IMR-90 (cell line): ENCODE measurements at regions not wholly inside any gene's neighbourhood (a gene's known extent, or its start where the extent isn't known, plus 50 kb on each side); places are given as distances from the start of the nearest gene placed in this dataset.

Experiments
- ATAC-seq: fragments of 200-7000 bp; cut with Tn5 transposase; 2 replicates; pipeline ENCODE4 v1.9.1; 2020; ENCODE audit warnings: low read depth, mild to moderate bottlenecking, moderate library complexity
- BruUV-seq: library from RNA; stranded (reverse); fragments of 400-500 nt; replicated peaks from 2 replicates; lab custom pipeline; 2021; lab: Mats Ljungman, UMichigan
- CTCF ChIA-PET: fragments of 300-600 bp; formaldehyde crosslinking; extraction: SDS; loops from one replicate; lab custom pipeline; 2021; ENCODE audit warnings: antibody characterized with exemption; lab: Yijun Ruan, JAX
- POLR2A ChIA-PET: fragments of 300-600 bp; sonication (Branson Sonifier 250); formaldehyde crosslinking; loops from one replicate; lab custom pipeline; 2022; ENCODE audit warnings: antibody characterized with exemption; ENCODE audit not compliant: unreplicated experiment; lab: Charles Lee
- DNase-seq: peaks from one replicate; pipeline ENCODE4 v3.0.0; 2013
- H2AFZ ChIP-seq: replicated peaks from 2 replicates; pipeline ENCODE3; 2013; ENCODE audit warnings: low read length, mild to moderate bottlenecking; ENCODE audit not compliant: poor library complexity
- H2AK5ac ChIP-seq: 2 replicates; pipeline ENCODE4 v1.6.1; 2013; ENCODE audit warnings: low read depth, low read length, inconsistent platforms
- H2AK9ac ChIP-seq: replicated peaks from 2 replicates; pipeline ENCODE3; 2013; ENCODE audit warnings: mild to moderate bottlenecking, low read depth, low read length, moderate library complexity; ENCODE audit not compliant: poor library complexity
- H2BK120ac ChIP-seq: 2 replicates; pipeline ENCODE4 v1.6.1; 2013; ENCODE audit warnings: low read depth, low read length, inconsistent platforms
- H2BK15ac ChIP-seq: 3 replicates; pipeline ENCODE4 v1.6.1; 2013; ENCODE audit warnings: low read depth, low read length, inconsistent platforms
- H2BK20ac ChIP-seq: 2 replicates; pipeline ENCODE4 v1.6.1; 2013; ENCODE audit warnings: low read depth, mild to moderate bottlenecking, inconsistent platforms, low read length, moderate library complexity
- H2BK5ac ChIP-seq: 2 replicates; pipeline ENCODE4 v1.6.1; 2013; ENCODE audit warnings: mild to moderate bottlenecking, low read depth, low read length, inconsistent platforms; ENCODE audit not compliant: poor library complexity, severe bottlenecking
- H3K14ac ChIP-seq: replicated peaks from 2 replicates; pipeline ENCODE4 v1.6.1; 2013; ENCODE audit warnings: low read depth, low read length, inconsistent platforms
- H3K18ac ChIP-seq: 2 replicates; pipeline ENCODE4 v1.6.1; 2013; ENCODE audit warnings: low read depth, low read length, control low read depth
- H3K23ac ChIP-seq: 2 replicates; pipeline ENCODE4 v1.6.1; 2013; ENCODE audit warnings: low read depth, low read length, inconsistent platforms
- H3K27ac ChIP-seq: 2 replicates; pipeline ENCODE4 v1.5.1; 2013; ENCODE audit warnings: mild to moderate bottlenecking, control low read depth, low read length; ENCODE audit not compliant: insufficient read depth
- H3K27me3 ChIP-seq: 2 replicates; pipeline ENCODE4 v1.6.1; 2013; ENCODE audit warnings: low read length; ENCODE audit not compliant: control insufficient read depth, insufficient read depth
- H3K36me3 ChIP-seq: 2 replicates; pipeline ENCODE4 v1.6.1; 2013; ENCODE audit warnings: low read length, mixed read lengths; ENCODE audit not compliant: control insufficient read depth, insufficient read depth
- H3K4ac ChIP-seq: 2 replicates; pipeline ENCODE4 v1.6.1; 2013; ENCODE audit warnings: low read depth, low read length, inconsistent platforms
- H3K4me1 ChIP-seq: 2 replicates; pipeline ENCODE4 v1.6.1; 2013; ENCODE audit warnings: low read length, mixed read lengths; ENCODE audit not compliant: control insufficient read depth, insufficient read depth
- H3K4me2 ChIP-seq: 2 replicates; pipeline ENCODE4 v1.6.1; 2013; ENCODE audit warnings: low read depth, mild to moderate bottlenecking, control low read depth, low read length, moderate library complexity
- H3K4me3 ChIP-seq: 2 replicates; pipeline ENCODE4 v1.5.1; 2013; ENCODE audit warnings: low read depth, mild to moderate bottlenecking, control low read depth, low read length, moderate library complexity; ENCODE audit not compliant: insufficient read depth
- H3K56ac ChIP-seq: 2 replicates; pipeline ENCODE4 v1.6.1; 2013; ENCODE audit warnings: low read length, inconsistent platforms; ENCODE audit not compliant: insufficient read depth; ENCODE audit errors: extremely low read depth
- H3K79me1 ChIP-seq, 2 experiments: 2 replicates each; pipeline ENCODE4 v1.6.1; 2013; ENCODE audit warnings: low read length in 2 of 2, inconsistent platforms in 1 of 2, low read depth in 1 of 2
- H3K9ac ChIP-seq: 2 replicates; pipeline ENCODE4 v1.6.1; 2013; ENCODE audit warnings: low read depth, low read length, control low read depth
- H3K9me1 ChIP-seq: 2 replicates; pipeline ENCODE4 v1.6.1; 2013; ENCODE audit warnings: low read length, inconsistent platforms; ENCODE audit not compliant: insufficient read depth
- H3K9me3 ChIP-seq: 2 replicates; pipeline ENCODE4 v1.6.1; 2013; ENCODE audit warnings: low read length; ENCODE audit not compliant: control insufficient read depth, insufficient read depth
- H4K20me1 ChIP-seq: 2 replicates; pipeline ENCODE4 v1.6.1; 2013; ENCODE audit warnings: low read length, inconsistent platforms; ENCODE audit not compliant: insufficient read depth
- H4K5ac ChIP-seq: 2 replicates; pipeline ENCODE4 v1.6.1; 2013; ENCODE audit warnings: mild to moderate bottlenecking, low read depth, low read length, control low read depth
- H4K8ac ChIP-seq, 2 experiments: 2 replicates each; pipeline ENCODE4 v1.6.1; 2013; ENCODE audit warnings: low read depth in 2 of 2, low read length in 2 of 2, control low read depth in 1 of 2, inconsistent platforms in 1 of 2
- H4K91ac ChIP-seq: 2 replicates; pipeline ENCODE4 v1.6.1; 2013; ENCODE audit warnings: low read depth, low read length, inconsistent platforms; ENCODE audit not compliant: insufficient read depth
- BHLHE40 ChIP-seq: fragments of 150-350 bp; IDR thresholded peaks from 2 replicates; pipeline ENCODE4 v1.6.1; 2016; ENCODE audit warnings: mild to moderate bottlenecking, low read depth, low read length
- CEBPB ChIP-seq: IDR thresholded peaks from 2 replicates; pipeline ENCODE4 v1.6.1; 2012; ENCODE audit warnings: low read depth, low read length, improper control_type of control experiment
- CHD1 ChIP-seq: IDR thresholded peaks from 2 replicates; pipeline ENCODE4 v1.6.1; 2012; ENCODE audit warnings: low read depth, low read length, improper control_type of control experiment
- FOS ChIP-seq: fragments of 150-350 bp; IDR thresholded peaks from 2 replicates; pipeline ENCODE4 v1.6.1; 2016; ENCODE audit warnings: low read depth, low read length
- MAFK ChIP-seq: IDR thresholded peaks from 2 replicates; pipeline ENCODE4 v1.6.1; 2012; ENCODE audit warnings: low read depth, low read length, improper control_type of control experiment
- MAZ ChIP-seq: IDR thresholded peaks from 2 replicates; pipeline ENCODE4 v1.6.1; 2012; ENCODE audit warnings: low read depth, mild to moderate bottlenecking, low read length, improper control_type of control experiment, moderate library complexity, borderline replicate concordance
- MXI1 ChIP-seq: IDR thresholded peaks from 2 replicates; pipeline ENCODE4 v1.6.1; 2012; ENCODE audit warnings: low read depth, mild to moderate bottlenecking, low read length, moderate library complexity, borderline replicate concordance
- NFE2L2 ChIP-seq: fragments of 150-350 bp; IDR thresholded peaks from 2 replicates; pipeline ENCODE4 v1.6.1; 2016; ENCODE audit warnings: low read depth, mild to moderate bottlenecking, low read length
- POLR2A ChIP-seq: IDR thresholded peaks from 2 replicates; pipeline ENCODE4 v1.6.1; 2012; ENCODE audit warnings: mild to moderate bottlenecking, low read depth, low read length
- RAD21 ChIP-seq: IDR thresholded peaks from 2 replicates; pipeline ENCODE4 v1.6.1; 2012; ENCODE audit warnings: low read length, improper control_type of control experiment
- RCOR1 ChIP-seq: IDR thresholded peaks from 2 replicates; pipeline ENCODE4 v1.6.1; 2012; ENCODE audit warnings: mild to moderate bottlenecking, low read length, improper control_type of control experiment; ENCODE audit not compliant: insufficient replicate concordance
- RFX5 ChIP-seq: IDR thresholded peaks from 2 replicates; pipeline ENCODE4 v1.8.0; 2012; ENCODE audit warnings: low read depth, mild to moderate bottlenecking, low read length, moderate library complexity
- SMC3 ChIP-seq: fragments of 150-350 bp; IDR thresholded peaks from 2 replicates; pipeline ENCODE4 v1.6.1; 2016; ENCODE audit warnings: low read depth, mild to moderate bottlenecking, antibody characterized with exemption, low read length, moderate library complexity
- WGBS, 2 experiments: methylation state at CpG; one replicate each; pipeline versions ENCODE4 v1.1.5 to v1.1.7; 2013; ENCODE audit warnings: missing lambda C conversion rate in 2 of 2; ENCODE audit not compliant: insufficient read length in 1 of 2; ENCODE audit errors: extremely low coverage in 2 of 2; 5-methylcytosine and 5-hydroxymethylcytosine counted together
- dilution Hi-C: fragments of 300-500 bp; cut with HindIII; formaldehyde crosslinking; loops from one replicate; pipeline ENCODE4 v1.14.3; 2018; ENCODE audit warnings: low sequenced_read_pairs; ENCODE audit not compliant: unreplicated experiment
- in situ Hi-C: fragments of 300-500 bp; cut with MboI; formaldehyde crosslinking; loops from 3 replicates; pipeline ENCODE4 v1.14.3; 2019; ENCODE audit warnings: low sequenced_read_pairs, inconsistent platforms, mixed read lengths
- intact Hi-C: fragments of 100-400 bp; cut with micrococcal nuclease; formaldehyde crosslinking; loops from 2 replicates; pipeline ENCODE4 v1.10.0; 2022
- TF ChIP-seq, protein P1 (sequence below): fragments of 150-350 bp; IDR thresholded peaks from 2 replicates; pipeline ENCODE4 v1.6.1; 2016; ENCODE audit warnings: low read depth, mild to moderate bottlenecking, low read length, moderate library complexity, borderline replicate concordance
- TF ChIP-seq, protein P2 (sequence below): conservative IDR thresholded peaks from 2 replicates; pipeline ENCODE4 v1.5.1; 2012; ENCODE audit warnings: mild to moderate bottlenecking, low read depth, low read length, improper control_type of control experiment
- TF ChIP-seq, protein P3 (sequence below): fragments of 150-350 bp; IDR thresholded peaks from 2 replicates; pipeline ENCODE4 v1.6.1; 2017; ENCODE audit warnings: mild to moderate bottlenecking, antibody characterized with exemption, low read length, low read depth

DNA sequence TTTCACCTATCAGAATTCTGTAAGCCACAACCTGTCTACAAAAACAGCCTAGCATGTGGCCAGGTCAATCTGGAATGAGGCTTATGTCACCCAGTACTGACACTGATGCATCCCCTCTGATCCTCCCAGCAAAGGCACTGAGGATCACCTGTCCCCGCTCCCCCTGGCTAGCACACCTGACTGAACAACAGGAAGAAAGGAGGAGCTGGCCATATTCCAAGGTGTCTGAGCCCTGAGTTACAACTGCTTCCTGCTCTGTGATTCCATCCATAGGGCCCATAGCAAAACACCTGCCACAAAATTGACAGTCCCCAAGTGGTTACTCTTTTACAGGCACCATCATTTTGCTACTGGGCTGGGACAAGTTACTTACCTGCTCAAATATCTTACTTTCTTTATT lies 555.5 kb upstream of the CFAP20DC start:
- Histone ChIP-seq H3K27me3 (peaks cover 5% of the 10 kb centered on the region; the same call in 1 of the 2 replicates), H3K27ac (no peak overlapping the region), H3K79me1 (no peaks in the 10 kb centered on the region), H3K56ac (no peak overlapping the region), H4K91ac (no peak overlapping the region), H2BK20ac (no peak overlapping the region), H2BK120ac (no peak overlapping the region), H2BK15ac (no peak overlapping the region), H4K8ac (no peak overlapping the region), H3K9ac (no peak overlapping the region), H3K9me3 (no peaks in the 10 kb centered on the region), H3K9me1 (no peaks in the 10 kb centered on the region), H2AK5ac (no peak overlapping the region), H3K4me1 (no peaks in the 10 kb centered on the region; the same call in 1 of the 2 replicates), H3K4me2 (no peak overlapping the region), H3K23ac (no peak overlapping the region), H3K18ac (no peak overlapping the region), H4K5ac (no peak overlapping the region), H2AK9ac (no peak overlapping the region), H3K4me3 (no peak overlapping the region), H3K36me3 (no peaks in the 10 kb centered on the region), H2AFZ (no peak overlapping the region), H3K4ac (no peak overlapping the region), H3K14ac (no peak overlapping the region), H4K20me1 (no peaks in the 10 kb centered on the region), H2BK5ac (no peak overlapping the region)
- TF ChIP-seq RAD21, result no peak
- no peak for TF ChIP-seq RFX5
- TF ChIP-seq POLR2A, result no peak
- TF ChIP-seq, protein P1, sequence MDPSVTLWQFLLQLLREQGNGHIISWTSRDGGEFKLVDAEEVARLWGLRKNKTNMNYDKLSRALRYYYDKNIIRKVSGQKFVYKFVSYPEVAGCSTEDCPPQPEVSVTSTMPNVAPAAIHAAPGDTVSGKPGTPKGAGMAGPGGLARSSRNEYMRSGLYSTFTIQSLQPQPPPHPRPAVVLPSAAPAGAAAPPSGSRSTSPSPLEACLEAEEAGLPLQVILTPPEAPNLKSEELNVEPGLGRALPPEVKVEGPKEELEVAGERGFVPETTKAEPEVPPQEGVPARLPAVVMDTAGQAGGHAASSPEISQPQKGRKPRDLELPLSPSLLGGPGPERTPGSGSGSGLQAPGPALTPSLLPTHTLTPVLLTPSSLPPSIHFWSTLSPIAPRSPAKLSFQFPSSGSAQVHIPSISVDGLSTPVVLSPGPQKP, result no peak
- TF ChIP-seq MAFK, result no peak
- no peak for TF ChIP-seq BHLHE40
- no peak for TF ChIP-seq MXI1
- TF ChIP-seq, protein P2, sequence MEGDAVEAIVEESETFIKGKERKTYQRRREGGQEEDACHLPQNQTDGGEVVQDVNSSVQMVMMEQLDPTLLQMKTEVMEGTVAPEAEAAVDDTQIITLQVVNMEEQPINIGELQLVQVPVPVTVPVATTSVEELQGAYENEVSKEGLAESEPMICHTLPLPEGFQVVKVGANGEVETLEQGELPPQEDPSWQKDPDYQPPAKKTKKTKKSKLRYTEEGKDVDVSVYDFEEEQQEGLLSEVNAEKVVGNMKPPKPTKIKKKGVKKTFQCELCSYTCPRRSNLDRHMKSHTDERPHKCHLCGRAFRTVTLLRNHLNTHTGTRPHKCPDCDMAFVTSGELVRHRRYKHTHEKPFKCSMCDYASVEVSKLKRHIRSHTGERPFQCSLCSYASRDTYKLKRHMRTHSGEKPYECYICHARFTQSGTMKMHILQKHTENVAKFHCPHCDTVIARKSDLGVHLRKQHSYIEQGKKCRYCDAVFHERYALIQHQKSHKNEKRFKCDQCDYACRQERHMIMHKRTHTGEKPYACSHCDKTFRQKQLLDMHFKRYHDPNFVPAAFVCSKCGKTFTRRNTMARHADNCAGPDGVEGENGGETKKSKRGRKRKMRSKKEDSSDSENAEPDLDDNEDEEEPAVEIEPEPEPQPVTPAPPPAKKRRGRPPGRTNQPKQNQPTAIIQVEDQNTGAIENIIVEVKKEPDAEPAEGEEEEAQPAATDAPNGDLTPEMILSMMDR, result no peak
- no peak for TF ChIP-seq SMC3
- no peak for TF ChIP-seq CHD1
- TF ChIP-seq, protein P3, sequence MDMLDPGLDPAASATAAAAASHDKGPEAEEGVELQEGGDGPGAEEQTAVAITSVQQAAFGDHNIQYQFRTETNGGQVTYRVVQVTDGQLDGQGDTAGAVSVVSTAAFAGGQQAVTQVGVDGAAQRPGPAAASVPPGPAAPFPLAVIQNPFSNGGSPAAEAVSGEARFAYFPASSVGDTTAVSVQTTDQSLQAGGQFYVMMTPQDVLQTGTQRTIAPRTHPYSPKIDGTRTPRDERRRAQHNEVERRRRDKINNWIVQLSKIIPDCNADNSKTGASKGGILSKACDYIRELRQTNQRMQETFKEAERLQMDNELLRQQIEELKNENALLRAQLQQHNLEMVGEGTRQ, result no peak
- no peak for TF ChIP-seq CEBPB
- no peak for TF ChIP-seq MAZ
- no peak for TF ChIP-seq RCOR1
- TF ChIP-seq NFE2L2, result no peak
- TF ChIP-seq FOS, result no peak
- in situ Hi-C loops (no loop called here), intact Hi-C loops (no loop called here), dilution Hi-C loops (no loop called here)
- ATAC-seq (no peak), DNase-seq (no peak)
- ChIA-PET POLR2A (no interaction called here), CTCF (no interaction called here)
- no CpG with 5 or more reads among the region's 1 CpG for WGBS, 2 experiments
- BruUV-seq, result no TSS peak
